CD4-positive, alpha-beta T cell treated with Interleukin-17A for 4 hours (primary cell): ENCODE measurements at regions not wholly inside any gene's neighbourhood (a gene's known extent, or its start where the extent isn't known, plus 50 kb on each side); places are given as distances from the start of the nearest gene placed in this dataset.

Experiments used
- DNase-seq: peaks from one replicate; pipeline ENCODE4 v3.0.0-alpha.2; 2020; ENCODE audit warnings: mixed read lengths

DNA sequence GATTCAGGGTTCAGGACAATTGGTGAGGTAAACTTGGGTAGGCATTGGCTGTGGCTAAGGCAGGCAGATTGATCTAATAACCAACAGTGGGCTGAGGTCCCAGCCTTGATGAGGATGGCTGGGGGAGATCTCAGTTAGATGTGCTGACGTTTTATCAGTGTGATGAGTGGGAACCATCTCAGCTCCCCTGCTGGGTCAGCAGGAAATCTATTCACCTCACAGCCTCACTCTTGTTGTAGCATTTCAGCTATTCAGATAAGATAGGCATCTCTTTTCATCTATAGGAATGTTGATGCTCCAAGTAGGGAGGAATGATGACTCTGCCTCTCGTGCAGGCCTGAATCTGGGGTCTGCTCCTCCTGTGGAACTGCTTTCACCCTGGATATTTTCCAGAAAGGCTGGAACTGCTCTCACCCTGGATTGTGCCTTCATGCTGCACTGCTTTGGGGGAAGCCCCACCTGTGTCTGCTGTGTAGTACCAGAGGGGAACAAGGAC is 973.7 kb downstream of the NSUN3 start:
- no peak for DNase-seq

DNA sequence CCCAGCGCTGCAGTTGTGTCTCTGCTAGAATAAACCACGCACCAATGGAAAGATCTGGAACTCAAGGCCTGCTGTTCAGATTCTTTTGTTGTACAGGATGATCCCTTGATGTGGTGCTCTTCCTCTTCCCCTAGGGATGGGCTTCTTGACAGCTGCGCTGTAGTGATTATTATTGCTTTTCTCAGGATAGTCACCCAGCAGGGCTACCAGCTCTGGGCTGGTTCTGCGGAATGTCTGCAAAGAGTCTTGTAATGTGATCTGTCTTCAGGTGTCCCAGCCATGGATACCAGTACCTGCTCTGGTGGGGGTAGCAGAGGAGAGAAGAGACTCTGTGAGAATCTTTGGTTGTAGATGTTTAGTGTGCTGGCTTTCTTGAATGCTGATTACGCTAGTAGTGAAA is 974.2 kb downstream of the NSUN3 start:
- DNase-seq: no peak

DNA sequence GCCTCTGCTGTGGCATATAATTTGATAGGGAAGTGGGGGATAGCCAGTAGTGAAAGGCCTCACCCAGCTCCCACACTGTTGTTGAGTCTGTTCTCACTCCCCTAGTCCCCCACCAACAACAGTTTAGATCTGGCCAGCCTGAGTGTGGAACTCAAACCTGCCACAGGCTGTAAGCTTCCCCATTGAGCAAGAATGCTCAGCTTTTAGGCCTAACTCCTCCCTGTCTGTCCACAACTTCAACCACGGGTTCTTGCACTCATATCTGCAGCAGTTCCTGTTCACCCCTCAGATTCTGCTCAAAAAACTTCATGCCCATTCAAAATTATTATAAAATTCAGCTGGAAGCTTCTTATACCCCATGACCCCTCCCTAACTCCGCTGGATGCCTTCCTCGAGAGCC is 975.1 kb downstream of the NSUN3 start:
- DNase-seq: no peak

DNA sequence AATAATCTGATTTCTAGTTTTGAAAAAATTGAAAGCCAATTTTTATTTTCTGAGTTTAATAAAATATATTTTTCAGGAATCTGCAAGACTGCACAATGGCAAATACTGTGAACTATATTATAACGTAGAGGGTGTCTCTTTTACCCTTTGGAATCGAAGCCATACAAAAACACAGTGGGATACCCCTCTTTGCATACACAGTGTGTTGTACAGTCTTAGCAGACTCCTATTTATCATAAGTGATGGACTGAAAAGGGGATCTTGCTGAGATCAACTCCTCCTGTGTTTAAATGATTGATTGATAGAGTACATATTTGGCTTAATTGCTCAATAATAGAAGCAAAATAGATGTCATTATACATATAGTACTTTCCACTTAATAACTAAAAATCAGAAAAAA is 981.2 kb downstream of the NSUN3 start:
- no peak for DNase-seq

DNA sequence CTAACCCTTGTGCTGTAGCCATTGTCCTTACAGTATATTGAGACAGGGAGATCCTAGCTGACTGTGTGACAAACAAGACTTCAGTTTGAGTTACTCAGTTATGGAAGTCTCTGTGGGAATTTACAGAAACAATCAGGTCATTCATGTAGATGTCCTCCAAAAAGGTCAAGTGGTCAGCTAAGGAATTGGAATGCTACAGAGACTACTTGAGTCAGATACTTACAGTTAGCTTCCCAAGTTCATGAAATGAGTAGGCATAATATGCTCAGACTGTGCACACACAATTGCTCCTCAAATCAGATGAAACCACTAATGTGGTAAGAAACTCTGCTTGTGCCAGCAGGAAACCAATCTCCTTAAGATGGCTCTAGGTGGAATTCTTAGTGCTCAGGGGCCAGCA is 985.7 kb downstream of the NSUN3 start:
- no peak for DNase-seq

DNA sequence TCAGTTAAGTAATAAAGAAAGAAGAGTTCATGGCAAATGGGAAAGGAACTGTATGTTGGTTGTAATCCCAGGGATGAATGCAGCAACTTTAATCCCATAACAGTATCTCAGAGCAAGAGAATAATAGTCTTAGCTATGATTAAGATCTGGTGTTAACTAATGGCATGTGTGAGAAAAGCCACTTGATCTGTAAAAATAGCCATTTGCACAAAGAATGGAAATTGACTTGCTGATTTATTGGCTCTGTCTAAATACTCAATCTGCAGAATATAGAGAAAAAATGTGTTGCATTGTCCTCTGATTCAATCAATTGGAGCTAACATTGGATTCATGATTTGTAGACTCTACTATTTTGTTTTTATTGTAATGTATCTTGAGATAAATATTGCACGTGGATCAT is 987.0 kb downstream of the NSUN3 start:
- DNase-seq: no peak

DNA sequence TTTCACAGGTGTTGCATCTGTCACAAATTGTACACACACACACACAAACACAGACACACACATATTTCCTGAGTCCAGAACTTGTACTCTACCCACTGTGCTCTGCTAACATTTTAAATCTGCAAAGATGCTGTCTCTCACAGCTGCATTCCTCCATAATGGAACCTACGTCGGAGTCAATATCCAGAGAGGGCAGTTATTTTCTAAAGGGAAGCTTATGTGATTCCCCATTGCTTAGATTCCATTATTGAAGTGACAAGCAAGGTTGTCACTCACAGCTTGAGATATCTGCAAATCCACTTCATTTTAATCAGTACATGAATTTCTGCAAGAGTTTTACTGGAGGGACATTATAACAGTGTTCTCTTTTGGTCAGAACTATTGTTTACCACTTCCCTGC is 992.4 kb downstream of the NSUN3 start:
- DNase-seq: no peak

DNA sequence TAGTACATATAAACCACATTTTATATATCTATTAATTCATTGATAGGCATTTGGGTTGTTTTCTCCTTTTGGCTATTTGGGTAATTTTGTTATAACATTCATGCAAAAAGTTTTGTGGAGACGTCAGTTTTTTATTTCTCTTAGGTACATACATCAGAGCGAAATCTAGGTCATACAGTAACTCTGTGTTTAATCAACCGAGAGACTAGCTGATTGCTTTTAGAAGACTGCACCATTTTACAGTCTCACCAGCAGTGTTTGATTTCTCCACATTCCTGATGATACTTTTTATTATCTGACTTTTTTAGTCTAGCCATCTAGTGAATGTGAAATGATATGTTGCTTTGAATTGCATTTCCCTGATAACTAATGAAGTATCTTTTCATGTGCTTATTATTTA is 1019.3 kb downstream of the NSUN3 start:
- no peak for DNase-seq

DNA sequence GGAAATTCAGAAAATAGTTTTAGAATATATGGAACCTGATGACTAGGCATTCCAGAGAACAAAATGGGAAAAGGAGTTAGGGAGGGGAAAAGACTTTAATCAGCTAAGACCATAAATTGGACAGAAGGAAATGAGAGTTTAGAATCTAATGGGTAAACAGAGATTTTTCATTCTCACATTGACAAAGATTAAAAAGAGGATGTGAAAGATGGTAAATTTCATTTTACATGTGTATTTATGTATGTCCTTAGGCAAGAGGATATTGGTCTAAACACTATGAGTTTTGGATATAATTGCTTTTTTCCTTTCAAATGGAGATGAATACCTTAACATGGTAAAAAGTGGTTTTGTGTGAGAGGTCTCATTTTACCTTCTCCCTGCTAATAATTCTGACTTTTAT is 1021.9 kb downstream of the NSUN3 start:
- no peak for DNase-seq

DNA sequence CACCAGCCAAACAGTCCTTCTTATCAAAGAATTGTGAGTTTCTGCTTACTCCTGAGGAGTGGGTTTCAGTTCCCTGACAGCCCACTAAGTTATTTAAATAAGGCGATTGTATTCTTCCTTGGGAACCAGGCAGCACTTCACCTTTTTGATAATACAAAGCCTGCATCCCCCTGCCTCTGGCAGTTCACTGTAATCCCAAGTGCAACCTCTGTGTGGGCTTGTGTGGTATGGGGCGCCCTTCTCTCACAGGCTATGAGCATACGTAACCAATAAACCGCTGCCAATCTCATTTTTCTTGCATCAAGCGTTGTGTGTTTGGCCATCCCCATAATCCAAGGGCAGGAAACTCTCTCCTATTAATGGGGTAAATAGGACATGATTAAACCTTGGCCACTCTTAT is 1025.6 kb downstream of the NSUN3 start:
- DNase-seq: no peak

DNA sequence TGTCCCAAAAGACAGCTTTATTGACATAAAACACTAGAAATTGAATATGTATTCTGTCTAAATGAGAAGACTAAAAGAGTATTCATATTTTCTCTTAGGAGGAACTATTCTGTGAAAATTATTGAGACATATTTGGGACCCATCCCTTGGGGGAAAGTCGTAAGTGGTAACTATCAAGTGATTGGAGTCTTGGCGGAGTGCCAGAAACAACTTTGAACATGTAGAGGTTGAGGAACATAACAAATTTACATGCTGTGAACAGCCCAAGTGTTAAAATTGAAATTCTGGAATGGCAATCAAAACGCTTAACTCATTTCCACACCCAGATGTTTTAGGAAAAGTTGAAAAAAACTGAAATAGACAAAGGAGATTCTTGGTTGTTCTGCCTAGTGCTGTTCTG is 1034.6 kb downstream of the NSUN3 start:
- DNase-seq: no peak

DNA sequence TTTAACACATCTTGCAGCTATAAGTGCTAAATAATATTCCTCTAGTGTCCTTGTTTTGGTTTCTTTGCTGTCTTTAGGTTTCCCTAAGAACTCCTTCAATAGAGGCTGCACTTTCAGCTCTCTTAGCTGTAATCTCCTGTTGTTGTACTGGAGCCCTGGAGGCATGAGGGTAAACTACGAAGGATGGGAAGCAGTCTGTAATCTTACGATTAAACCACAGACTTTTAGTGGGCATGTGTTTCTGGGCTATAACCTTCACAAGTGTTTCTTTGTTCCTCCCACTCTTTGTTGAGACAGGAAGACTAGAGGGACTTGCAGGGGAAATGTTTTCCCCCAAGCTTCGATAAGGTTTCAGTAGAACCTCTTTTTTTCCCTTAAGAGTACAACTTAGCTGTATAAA is 1058.1 kb downstream of the NSUN3 start:
- DNase-seq: no peak

DNA sequence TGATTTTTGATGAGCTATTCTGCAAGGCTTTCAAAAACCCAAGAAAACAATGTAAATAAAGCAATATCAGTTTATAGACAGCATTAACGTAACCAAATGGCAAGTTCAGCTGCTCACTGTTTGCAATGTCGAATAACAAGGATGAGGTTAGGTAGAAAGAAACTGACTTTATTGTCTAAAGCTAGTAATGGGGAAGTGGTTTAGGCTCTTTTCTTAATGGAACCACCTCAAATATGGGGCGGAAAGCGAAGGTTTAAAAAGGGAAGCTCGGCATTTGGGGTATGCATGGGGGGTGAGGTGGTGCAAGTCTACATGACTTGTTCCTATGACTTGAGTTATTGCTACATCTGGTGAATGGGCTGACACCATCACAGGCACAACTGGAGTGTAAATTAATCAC is 1060.2 kb downstream of the NSUN3 start:
- DNase-seq: no peak

DNA sequence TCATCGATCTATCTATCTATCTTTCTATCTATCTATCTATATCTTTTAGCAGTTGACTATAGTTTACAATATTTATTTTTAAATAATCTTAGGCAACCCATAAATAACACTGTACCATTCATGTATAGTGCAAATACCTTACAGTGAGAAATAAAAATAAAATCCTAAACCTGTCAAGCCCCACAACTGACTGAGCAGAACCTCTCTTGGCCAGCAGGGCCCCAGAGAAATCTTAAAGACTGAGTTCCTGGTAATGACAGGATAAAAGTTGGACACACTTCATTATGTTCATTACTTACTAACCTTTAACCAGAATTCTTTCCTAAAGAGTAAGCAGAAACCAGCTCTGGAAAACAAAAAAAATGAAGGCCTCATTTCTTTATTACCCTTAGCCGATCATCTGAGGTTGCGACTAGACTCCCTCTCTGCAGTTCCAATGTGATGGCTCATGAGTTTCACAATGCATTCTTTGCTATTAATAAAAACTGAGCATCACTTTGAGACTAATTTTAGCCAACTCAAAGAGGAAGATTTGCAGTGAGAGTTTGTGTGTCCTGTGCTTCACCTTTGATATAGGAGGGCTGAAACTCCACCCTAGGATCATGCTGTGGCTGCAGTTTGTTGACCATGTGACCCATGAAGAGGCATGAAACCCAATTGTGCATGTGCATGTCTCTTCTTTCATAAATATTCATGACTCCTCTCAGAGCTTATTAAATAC is 1072.0 kb downstream of the NSUN3 start:
- no peak for DNase-seq

DNA sequence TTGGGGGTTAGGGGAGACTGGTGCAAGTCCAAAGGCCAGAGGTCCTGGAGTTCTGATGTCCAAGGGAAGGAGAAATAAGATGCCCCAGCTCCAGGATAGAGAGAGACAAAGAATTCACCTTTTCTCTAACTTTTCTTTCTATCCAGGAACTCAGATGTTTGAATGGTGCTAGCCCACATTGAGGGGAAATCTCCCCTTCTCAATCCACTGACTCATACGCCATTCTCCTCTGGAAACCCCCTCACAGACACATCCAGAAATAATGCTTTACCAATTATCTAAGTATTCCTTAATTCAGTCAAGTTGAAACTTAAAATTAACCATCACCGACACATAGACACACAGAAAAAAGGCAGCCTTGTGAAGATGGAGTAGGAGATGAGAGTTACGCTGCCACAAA is 1085.2 kb downstream of the NSUN3 start:
- DNase-seq: no peak

DNA sequence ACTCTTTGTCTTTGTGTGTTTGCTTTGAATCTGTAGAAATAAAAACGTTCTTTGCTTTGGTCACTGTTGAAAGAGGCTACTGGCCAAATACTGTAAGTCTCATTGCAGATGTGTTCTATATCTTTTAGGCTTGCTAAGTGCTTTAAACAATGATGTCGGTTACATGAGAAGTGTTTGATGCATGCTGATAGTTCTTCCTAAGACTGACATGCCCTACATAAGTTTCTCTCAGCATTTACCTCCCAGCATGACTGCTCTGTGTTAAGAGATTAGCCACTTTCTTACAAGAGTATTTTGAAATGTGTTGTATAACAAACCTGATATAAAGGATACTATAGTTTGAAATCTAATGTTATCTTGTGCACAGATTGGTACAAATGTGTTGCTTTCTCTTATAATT is 1088.7 kb downstream of the NSUN3 start:
- no peak for DNase-seq

DNA sequence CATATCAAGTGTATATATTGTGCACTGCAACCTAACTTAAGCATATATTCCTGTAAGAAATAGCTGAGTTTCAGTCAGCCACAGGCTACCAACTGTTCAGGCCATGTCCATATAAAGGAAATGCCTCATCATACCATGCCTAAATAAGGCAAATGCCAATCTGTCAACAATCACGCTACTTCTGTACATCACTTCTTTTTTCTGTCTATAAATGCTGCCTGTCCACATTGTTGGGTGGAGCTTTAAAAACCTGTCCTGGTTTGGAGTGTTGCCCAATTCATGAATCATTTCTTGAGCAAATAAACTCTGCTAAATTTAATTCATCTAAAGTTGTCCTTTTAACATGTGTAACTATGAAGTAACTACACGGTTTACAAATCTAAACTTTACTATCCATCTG is 1091.9 kb downstream of the NSUN3 start:
- no peak for DNase-seq

DNA sequence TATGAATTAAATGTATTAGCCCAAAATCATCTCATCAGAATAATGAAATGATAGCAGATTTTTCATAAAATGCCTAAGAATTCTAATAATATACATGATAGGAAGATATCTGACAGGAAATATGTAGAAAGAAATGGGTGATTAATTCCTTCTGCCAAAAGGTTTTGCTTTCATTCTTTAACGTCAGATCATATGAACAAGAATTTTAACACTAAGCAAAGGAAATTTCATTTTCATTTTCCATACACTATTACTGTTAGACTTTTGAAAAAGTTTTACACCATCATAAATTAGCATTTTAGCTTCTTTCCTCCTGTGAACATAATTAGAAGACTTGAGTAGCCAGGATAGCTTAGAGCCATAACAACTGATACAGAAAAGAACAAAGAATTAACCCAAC is 1099.9 kb downstream of the NSUN3 start:
- DNase-seq: no peak

DNA sequence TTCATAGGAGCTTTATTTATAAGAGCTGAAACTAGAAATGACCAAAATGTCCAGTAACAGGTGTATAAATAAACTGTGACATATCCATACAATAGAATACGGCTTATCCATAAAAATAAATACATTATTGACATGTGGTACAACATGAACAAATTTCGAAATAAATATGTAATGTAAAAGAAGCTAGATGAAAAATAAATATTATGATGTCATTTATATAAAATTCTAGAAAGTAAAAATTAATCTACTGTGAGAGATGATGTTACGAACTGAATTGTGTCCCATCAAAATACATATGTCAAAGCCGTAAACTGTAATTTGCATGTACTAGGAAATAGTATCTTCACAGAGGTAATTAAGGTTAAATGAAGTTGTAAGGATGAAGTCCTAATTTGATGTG is 1104.9 kb downstream of the NSUN3 start:
- no peak for DNase-seq

DNA sequence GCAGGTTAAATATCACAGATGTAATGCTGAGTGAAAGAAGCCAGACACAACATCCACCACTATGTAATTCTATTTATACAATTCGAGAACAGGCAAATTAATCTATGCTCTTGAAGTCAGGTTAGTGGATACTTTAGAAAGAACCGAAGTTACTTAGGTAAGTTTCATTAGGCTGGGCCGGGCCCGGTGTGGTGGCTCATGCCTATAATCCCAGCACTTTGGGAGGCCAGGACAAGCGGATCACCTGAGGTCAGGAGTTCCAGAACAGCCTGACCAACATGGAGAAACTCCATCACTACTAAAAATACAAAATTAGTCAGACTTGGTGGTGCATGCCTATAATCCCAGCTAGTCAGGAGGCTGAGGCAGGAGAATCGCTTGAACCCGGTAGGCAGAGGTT is 1105.7 kb downstream of the NSUN3 start:
- no peak for DNase-seq

DNA sequence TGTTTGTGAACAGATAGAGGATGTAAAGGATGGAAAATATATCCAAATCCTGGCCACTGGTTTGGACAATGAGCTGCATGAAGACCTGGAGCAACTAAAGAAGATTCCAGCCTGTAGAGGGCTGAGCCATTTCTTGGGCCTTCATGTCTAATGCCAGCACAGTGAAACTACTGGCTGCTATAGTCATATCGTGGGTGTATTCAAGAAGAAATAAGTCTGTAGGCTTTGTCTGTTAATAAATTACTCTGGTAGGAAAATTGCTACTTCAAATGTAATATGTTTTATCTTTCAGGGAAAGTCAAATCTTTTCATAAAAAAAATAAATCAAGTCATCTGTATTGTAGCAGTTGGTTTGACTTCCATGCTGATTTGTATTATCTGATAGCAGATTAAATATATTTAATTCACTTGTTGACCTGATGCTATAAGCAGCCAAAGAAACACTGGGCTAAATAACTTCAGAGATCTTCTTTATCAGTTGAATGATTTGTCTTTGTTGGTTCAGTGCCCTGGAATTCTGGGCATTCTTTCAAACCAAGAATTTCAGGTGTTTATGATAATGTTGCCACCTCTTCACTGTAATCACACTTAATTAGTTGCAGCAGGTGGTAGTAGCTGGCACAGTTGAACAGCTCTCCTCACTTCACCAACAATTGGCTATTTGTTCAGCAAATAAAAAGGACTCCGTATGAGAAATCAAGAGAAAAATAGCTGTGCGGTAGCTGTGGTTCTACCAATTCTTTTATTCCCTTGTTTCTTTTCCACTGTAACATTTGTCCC is 1109.5 kb downstream of the NSUN3 start:
- no peak for DNase-seq

DNA sequence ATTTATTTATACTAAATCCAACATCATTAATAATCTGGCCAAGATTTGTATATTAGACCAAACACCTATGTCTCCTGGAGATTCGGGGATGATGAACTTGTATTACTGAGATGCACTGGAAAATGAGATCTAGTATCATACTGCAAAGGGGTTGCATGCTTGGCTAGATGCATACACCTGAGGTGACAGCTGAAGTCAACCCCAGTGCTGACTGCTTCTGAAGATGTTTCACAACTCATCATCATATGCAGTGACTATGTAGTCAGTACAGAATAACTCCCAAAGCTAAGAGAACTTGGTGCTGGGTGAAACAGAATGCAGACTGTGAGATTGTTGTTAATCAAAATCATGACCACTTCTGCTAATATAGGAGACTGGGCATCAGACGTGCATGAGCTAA is 1114.2 kb downstream of the NSUN3 start:
- no peak for DNase-seq

DNA sequence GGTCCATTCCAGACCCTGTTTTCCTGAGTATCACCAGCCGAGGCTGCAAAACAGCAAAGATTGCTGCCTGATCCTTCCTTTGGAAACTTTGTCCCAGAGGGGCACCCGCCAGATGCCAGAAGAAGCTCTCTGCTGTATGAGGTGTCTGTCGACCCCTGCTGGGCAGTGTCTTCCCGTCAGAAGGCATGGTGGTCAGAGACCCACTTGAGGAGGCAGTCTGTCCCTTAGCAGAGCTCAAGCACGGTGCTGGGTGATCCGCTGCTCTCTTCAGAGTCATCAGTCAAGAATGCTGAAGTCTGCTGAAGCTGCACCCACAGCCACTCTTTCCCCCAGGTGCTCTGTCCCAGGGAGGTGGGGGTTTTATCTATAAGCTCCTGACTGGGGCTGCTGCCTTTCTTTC is 1121.2 kb downstream of the NSUN3 start:
- no peak for DNase-seq

DNA sequence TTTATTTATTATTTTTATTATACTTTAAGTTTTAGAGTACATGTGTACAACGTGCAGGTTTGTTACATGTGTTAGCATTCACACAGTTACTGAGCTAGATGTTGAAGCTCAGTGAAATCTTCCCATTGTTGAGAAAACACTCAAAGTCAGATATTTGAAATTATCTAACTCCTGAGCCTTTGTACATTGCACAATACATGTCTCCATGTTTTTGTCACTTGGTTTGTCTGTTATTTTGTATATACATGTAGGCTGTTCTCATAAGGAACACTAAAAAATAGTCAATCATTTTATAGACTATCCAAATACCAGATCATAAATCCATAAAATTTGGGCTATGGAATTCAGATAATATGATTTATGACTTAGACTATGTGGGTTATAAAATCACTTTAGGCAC is 1126.5 kb downstream of the NSUN3 start:
- no peak for DNase-seq

DNA sequence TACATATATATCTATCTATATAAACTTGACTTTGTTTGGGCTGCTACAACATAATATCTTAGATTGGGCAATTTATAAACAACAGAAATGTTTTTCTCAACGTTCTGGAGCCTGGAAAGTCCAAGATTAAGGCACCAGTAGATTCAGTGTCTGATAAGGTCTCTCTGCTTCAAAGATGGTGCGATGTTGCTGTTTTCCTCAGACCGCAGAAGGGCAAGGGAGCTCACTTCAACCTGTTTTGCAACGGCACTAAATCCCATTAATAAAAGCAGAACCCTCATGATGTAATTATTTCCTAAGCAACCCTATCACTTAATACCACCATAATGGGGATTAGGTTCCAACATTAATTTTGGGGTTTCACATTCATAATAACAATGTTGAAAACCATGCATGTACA is 1134.8 kb downstream of the NSUN3 start:
- DNase-seq: no peak
